ENCODE measurements at regions not wholly inside any gene's neighbourhood (a gene's known extent, or its start where the extent isn't known, plus 50 kb on each side); places are given as distances from the start of the nearest gene placed in this dataset.

DNA sequence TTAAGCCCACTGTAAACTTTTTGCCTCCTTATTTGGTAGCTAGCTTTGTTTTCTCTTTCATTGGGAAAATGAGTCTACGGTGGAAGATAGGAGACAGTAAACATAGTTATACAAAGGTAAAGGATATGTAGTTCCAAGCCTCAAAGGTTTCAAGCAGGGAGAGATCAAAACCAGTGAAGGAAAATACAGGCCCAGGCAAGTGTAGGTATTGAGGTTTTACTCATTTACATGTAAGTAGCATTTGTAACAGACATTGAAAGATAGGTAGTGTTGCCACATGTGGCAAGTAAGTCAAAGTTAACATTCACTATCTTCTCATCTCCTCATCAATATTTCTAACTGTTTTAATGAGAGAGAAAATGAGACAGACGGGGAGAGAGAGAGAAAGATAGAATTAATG, 136.5 kb downstream of the RTL3 start:
- TF ChIP-seq, protein P1, sequence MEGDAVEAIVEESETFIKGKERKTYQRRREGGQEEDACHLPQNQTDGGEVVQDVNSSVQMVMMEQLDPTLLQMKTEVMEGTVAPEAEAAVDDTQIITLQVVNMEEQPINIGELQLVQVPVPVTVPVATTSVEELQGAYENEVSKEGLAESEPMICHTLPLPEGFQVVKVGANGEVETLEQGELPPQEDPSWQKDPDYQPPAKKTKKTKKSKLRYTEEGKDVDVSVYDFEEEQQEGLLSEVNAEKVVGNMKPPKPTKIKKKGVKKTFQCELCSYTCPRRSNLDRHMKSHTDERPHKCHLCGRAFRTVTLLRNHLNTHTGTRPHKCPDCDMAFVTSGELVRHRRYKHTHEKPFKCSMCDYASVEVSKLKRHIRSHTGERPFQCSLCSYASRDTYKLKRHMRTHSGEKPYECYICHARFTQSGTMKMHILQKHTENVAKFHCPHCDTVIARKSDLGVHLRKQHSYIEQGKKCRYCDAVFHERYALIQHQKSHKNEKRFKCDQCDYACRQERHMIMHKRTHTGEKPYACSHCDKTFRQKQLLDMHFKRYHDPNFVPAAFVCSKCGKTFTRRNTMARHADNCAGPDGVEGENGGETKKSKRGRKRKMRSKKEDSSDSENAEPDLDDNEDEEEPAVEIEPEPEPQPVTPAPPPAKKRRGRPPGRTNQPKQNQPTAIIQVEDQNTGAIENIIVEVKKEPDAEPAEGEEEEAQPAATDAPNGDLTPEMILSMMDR (IDR thresholded peaks at IDR 0.05) = no peak
- TF ChIP-seq ZFX (IDR thresholded peaks at IDR 0.05; ENCODE audit: borderline replicate concordance) = no peak
